ENCODE measurements at regions not wholly inside any gene's neighbourhood (a gene's known extent, or its start where the extent isn't known, plus 50 kb on each side); places are given as distances from the start of the nearest gene placed in this dataset.

DNA sequence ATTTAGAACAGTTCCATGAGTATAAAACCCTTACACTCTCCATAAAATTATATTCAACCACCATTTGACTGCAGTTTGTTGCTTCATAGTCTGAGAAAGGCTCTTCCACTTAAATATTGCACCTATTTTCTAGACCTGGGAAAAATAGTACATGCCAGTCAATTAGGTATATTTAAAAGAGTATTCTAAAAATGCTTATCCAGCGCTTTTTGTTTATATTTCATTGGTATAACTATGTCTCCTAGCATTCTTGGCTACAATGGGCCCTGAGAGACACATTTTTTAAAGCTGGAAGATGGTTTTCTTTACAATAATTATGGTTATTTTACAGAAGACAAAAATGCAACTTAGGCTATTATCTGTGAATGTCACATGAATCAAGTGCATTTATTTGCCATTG is 439.4 kb downstream of the KCNJ18 start:
- no peak overlapping the region for H3K4me3 ChIP-seq (replicated peaks in 1 of 2; ENCODE audit: low read depth in 2 of 2, low read length in 2 of 2)
- TF ChIP-seq, protein P1, sequence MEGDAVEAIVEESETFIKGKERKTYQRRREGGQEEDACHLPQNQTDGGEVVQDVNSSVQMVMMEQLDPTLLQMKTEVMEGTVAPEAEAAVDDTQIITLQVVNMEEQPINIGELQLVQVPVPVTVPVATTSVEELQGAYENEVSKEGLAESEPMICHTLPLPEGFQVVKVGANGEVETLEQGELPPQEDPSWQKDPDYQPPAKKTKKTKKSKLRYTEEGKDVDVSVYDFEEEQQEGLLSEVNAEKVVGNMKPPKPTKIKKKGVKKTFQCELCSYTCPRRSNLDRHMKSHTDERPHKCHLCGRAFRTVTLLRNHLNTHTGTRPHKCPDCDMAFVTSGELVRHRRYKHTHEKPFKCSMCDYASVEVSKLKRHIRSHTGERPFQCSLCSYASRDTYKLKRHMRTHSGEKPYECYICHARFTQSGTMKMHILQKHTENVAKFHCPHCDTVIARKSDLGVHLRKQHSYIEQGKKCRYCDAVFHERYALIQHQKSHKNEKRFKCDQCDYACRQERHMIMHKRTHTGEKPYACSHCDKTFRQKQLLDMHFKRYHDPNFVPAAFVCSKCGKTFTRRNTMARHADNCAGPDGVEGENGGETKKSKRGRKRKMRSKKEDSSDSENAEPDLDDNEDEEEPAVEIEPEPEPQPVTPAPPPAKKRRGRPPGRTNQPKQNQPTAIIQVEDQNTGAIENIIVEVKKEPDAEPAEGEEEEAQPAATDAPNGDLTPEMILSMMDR (IDR thresholded peaks at IDR 0.05; ENCODE audit: low read depth, low read length), result no peak
- DNase-seq (ENCODE audit: low read depth in 2 of 2), result no peak

DNA sequence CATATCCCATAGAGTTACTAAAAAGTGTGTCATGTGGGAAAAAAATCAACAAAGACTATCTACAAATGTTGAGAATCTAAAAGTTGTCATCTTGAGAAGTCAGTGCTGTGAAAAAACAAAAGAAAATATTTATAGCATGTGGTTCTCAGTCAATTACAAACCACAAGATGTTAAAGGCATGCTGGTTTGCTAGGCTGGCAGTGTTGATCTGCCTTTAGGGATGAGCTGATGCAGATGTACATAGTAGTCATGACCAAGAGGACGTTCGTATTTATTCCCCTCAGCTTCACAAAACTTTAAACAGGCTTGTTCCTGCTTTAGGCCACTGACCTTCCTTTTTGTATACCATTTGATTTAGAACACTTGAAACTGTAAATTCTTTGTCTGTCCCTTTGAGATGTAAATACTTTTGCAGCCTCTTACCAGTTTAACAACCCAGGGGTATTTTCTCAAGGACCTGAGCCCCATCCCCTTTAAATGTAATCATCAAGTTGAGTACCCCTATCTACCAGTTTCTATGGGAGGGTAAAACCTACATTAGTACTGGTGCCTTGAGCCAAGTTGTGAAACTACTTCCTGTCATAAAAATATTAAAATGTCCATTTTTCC is 446.6 kb downstream of the KCNJ18 start:
- H3K4me3 ChIP-seq (replicated peaks in 1 of 2; ENCODE audit: low read depth in 2 of 2, low read length in 2 of 2), result no peak overlapping the region
- TF ChIP-seq, protein P1 (IDR thresholded peaks at IDR 0.05; ENCODE audit: low read depth, low read length), result no peak
- no peak for DNase-seq (ENCODE audit: low read depth in 2 of 2)

DNA sequence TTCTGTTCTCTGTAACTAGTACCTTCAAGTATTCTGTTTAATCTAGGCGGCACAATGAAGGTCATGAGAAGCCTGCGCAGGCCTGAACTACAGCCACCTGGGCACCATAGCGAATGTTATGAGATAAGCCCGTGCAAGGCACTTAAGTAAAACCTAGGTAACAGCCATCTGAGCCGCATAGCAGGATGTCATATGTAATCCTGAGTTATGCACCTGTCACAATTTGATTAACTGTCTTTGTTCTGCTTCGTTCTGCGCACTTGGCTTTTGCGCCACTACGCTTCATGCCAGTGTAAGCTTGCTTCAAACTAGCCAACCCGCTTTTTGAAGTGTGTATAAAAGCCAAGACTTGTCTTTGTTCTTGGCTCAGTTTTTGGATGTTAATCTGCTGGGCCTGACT is 449.8 kb downstream of the KCNJ18 start:
- TF ChIP-seq, protein P1 (IDR thresholded peaks at IDR 0.05; ENCODE audit: low read depth, low read length), result no peak
- DNase-seq (ENCODE audit: low read depth in 2 of 2), result no peak
- H3K4me3 ChIP-seq (replicated peaks in 1 of 2; ENCODE audit: low read depth in 2 of 2, low read length in 2 of 2), result no peak overlapping the region

DNA sequence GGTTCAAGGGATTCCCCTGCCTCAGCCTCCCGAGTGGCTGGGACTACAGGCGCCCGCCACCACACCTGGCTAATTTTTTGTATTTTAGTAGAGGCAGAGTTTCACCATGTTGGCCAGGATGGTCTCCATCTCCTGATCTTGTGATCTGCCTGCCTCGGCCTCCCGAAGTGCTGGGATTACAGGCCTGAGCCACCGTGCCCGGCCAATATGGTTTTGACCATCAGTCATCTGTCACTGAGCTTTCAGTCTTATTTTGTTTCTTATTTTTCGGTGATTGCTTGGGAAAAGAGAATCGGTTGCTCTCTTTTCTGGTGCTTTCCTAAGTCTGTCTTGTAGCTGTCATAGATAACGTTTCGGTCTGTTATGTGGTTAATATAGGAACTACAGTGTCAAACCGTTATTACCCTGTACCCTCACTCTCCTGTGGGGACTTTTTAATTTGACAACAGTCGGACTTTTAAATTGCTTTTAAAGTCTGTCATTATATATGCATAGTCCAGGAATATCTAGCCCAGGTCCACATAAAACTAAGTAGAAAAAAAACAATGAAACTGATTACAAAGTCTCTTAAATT is 453.4 kb downstream of the KCNJ18 start:
- no peak overlapping the region for H3K4me3 ChIP-seq (replicated peaks in 1 of 2; ENCODE audit: low read depth in 2 of 2, low read length in 2 of 2)
- TF ChIP-seq, protein P1 (IDR thresholded peaks at IDR 0.05; ENCODE audit: low read depth, low read length), result no peak
- DNase-seq (ENCODE audit: low read depth in 2 of 2), result no peak

DNA sequence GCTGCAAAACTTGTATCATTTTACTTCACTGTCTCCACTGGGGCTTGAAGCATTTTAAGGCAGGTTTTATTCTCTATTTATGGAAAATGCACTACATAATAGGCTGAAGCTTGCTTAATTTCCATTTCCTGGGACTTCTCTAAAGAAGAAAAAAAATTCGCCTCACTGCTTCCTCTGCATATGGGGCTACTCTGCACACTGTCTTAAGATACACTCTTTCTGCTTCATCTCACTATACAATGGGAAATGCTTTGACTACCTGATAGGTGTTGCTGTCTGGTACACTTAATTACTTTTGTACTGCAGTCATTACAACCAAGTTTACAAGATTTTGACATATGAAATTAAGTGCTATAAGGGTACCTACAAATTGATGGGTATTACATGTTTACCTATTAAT is 466.0 kb downstream of the KCNJ18 start:
- no peak for DNase-seq (ENCODE audit: low read depth in 2 of 2)
- TF ChIP-seq, protein P1 (IDR thresholded peaks at IDR 0.05; ENCODE audit: low read depth, low read length), result no peak
- H3K4me3 ChIP-seq (replicated peaks in 1 of 2; ENCODE audit: low read depth in 2 of 2, low read length in 2 of 2), result no peak overlapping the region

DNA sequence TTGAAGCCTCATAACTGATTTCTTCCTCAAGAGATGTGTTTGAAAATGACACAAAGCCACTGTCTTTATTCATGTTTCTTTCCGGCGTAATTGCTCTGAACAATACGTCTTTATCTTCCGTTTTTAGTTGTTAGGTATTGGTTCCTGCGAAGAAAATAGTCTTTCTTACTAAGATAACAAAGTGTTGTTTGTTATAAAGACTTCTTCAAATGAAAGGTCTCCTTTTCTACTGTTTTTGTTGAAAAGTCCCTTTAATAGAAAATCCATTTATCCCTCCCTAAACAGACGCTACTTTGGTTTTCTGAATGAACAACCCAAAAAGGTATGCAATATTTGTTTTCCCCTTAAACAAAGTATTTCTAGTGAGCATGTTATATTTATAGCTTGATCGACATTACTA is 469.1 kb downstream of the KCNJ18 start:
- no peak overlapping the region for H3K4me3 ChIP-seq (replicated peaks in 1 of 2; ENCODE audit: low read depth in 2 of 2, low read length in 2 of 2)
- no peak for DNase-seq (ENCODE audit: low read depth in 2 of 2)
- TF ChIP-seq, protein P1 (IDR thresholded peaks at IDR 0.05; ENCODE audit: low read depth, low read length), result no peak

GRCh38 chr17:22171631-22172030 is 479.3 kb downstream of the KCNJ18 start:
- TF ChIP-seq, protein P1 (IDR thresholded peaks at IDR 0.05; ENCODE audit: low read depth, low read length), result no peak
- no peak overlapping the region for H3K4me3 ChIP-seq (replicated peaks in 1 of 2; ENCODE audit: low read depth in 2 of 2, low read length in 2 of 2)
- DNase-seq (ENCODE audit: low read depth in 2 of 2), result no peak
